Endodermal cell (in vitro differentiated cells): ENCODE measurements at regions not wholly inside any gene's neighbourhood (a gene's known extent, or its start where the extent isn't known, plus 50 kb on each side); places are given as distances from the start of the nearest gene placed in this dataset.

Experiments used
- DNase-seq: peaks from one replicate; pipeline ENCODE4 v3.0.0-alpha.2; 2017
- H3K27ac ChIP-seq: 2 replicates; pipeline ENCODE4 v1.5.1; 2013; ENCODE audit warnings: mild to moderate bottlenecking, low read depth, low read length, moderate library complexity
- H3K27me3 ChIP-seq: 2 replicates; pipeline ENCODE4 v1.6.1; 2013; ENCODE audit warnings: mild to moderate bottlenecking, low read length, moderate library complexity; ENCODE audit not compliant: insufficient read depth, control insufficient read depth, poor library complexity, severe bottlenecking
- H3K36me3 ChIP-seq: 2 replicates; pipeline ENCODE4 v1.7.0; 2013; ENCODE audit warnings: mild to moderate bottlenecking, low read length, moderate library complexity; ENCODE audit not compliant: control insufficient read depth, insufficient read depth
- H3K4me1 ChIP-seq: one replicate; pipeline ENCODE4 v1.7.0; 2013; ENCODE audit warnings: low read length; ENCODE audit not compliant: control insufficient read depth, insufficient read depth
- H3K4me3 ChIP-seq: 2 replicates; pipeline ENCODE4 v1.5.1; 2013; ENCODE audit warnings: mild to moderate bottlenecking, low read length, moderate library complexity
- H3K9ac ChIP-seq: 2 replicates; pipeline ENCODE4 v1.6.1; 2013; ENCODE audit warnings: mild to moderate bottlenecking, low read length, moderate library complexity; ENCODE audit not compliant: poor library complexity, severe bottlenecking; ENCODE audit errors: extremely low read depth
- H3K9me3 ChIP-seq: 2 replicates; pipeline ENCODE4 v1.6.1; 2013; ENCODE audit warnings: mild to moderate bottlenecking, low read length, moderate library complexity; ENCODE audit not compliant: control insufficient read depth
- H3K27ac Mint-ChIP-seq: 2 replicates; pipeline ENCODE4 v1.8.0; 2020; ENCODE audit warnings: mixed read lengths
- H3K27me3 Mint-ChIP-seq: 2 replicates; pipeline ENCODE4 v1.8.0; 2021; ENCODE audit warnings: mild to moderate bottlenecking, mixed read lengths; ENCODE audit not compliant: insufficient read depth
- H3K36me3 Mint-ChIP-seq: 2 replicates; pipeline ENCODE4 v1.8.0; 2020; ENCODE audit warnings: low read depth, mixed read lengths
- H3K4me1 Mint-ChIP-seq: 2 replicates; pipeline ENCODE4 v1.8.0; 2020; ENCODE audit warnings: mixed read lengths
- H3K4me3 Mint-ChIP-seq: 2 replicates; pipeline ENCODE4 v1.8.0; 2020; ENCODE audit warnings: mild to moderate bottlenecking, moderate library complexity, mixed read lengths
- H3K9me3 Mint-ChIP-seq: 2 replicates; pipeline ENCODE4 v1.8.0; 2020; ENCODE audit warnings: mild to moderate bottlenecking, mixed read lengths
- WGBS, 2 experiments: methylation state at CpG; one replicate each; pipeline versions ENCODE4 v1.1.5 to v1.1.7; 2013; ENCODE audit warnings: missing lambda C conversion rate in 2 of 2, mixed read lengths in 1 of 2; ENCODE audit not compliant: insufficient coverage in 1 of 2, insufficient read length in 1 of 2; 5-methylcytosine and 5-hydroxymethylcytosine counted together
- TF ChIP-seq, protein P1 (sequence below): fragments of 200-600 bp; sonication (generic); conservative IDR thresholded peaks from 2 replicates; pipeline ENCODE4 v1.5.0; 2021; ENCODE audit warnings: antibody characterized with exemption, mild to moderate bottlenecking

DNA sequence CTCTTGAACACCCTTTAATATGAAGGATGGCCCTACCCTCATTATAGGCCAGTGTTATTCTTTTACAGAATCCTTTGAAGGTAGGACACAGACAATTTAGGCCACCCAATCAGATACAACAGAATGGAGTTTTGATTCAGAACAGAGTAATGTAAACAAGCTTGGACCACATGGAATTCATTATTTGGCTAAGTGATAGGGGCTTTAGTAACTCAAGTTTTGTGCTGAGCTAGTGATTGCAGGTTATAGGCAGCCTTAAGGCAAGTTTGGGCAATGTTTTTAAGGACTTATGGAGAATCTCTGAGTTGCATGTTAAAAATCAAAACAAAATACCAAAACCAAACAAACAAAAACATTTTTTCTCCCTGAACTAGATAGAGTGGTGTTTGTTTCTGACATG, 312.1 kb upstream of the ROBO1 start:
- no peaks in the 10 kb centered on the region for H3K4me1 ChIP-seq
- Mint-ChIP-seq H3K36me3 (no peaks in the 10 kb centered on the region), H3K4me3 (no peak overlapping the region), H3K27ac (no peak overlapping the region), H3K4me1 (peaks cover 5% of the 10 kb centered on the region), H3K9me3 (no peaks in the 10 kb centered on the region), H3K27me3 (no peaks in the 10 kb centered on the region)
- H3K27me3 ChIP-seq: no peaks in the 10 kb centered on the region
- no peak for DNase-seq
- H3K9me3 ChIP-seq: no peaks in the 10 kb centered on the region
- H3K27ac ChIP-seq: no peak overlapping the region
- no peak overlapping the region for H3K9ac ChIP-seq
- H3K36me3 ChIP-seq: no peaks in the 10 kb centered on the region
- TF ChIP-seq, protein P1, sequence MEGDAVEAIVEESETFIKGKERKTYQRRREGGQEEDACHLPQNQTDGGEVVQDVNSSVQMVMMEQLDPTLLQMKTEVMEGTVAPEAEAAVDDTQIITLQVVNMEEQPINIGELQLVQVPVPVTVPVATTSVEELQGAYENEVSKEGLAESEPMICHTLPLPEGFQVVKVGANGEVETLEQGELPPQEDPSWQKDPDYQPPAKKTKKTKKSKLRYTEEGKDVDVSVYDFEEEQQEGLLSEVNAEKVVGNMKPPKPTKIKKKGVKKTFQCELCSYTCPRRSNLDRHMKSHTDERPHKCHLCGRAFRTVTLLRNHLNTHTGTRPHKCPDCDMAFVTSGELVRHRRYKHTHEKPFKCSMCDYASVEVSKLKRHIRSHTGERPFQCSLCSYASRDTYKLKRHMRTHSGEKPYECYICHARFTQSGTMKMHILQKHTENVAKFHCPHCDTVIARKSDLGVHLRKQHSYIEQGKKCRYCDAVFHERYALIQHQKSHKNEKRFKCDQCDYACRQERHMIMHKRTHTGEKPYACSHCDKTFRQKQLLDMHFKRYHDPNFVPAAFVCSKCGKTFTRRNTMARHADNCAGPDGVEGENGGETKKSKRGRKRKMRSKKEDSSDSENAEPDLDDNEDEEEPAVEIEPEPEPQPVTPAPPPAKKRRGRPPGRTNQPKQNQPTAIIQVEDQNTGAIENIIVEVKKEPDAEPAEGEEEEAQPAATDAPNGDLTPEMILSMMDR: no peak
- no peak overlapping the region for H3K4me3 ChIP-seq

DNA sequence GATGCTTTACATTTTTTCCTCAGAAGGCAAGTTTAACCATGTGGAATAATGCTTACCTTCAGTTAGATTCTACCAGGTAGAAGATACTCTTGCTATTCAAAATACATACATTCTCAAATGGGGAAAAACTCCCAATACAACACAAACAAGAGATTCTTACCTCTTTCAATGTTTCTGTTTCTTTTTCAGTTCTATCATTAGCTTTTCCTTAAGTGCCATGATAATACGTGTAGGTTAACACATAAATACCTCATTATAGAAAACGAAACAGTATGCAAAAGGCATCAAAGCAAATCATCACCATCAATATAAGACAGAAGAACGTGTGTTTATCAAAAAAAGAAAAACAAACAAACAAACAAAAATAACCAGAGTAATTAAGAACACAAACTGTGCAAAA, 300.7 kb upstream of the ROBO1 start:
- Mint-ChIP-seq H3K27me3 (peaks cover 8% of the 10 kb centered on the region), H3K27ac (no peak overlapping the region), H3K4me1 (peaks cover 14% of the 10 kb centered on the region), H3K4me3 (no peak overlapping the region), H3K36me3 (no peaks in the 10 kb centered on the region), H3K9me3 (no peaks in the 10 kb centered on the region)
- H3K27me3 ChIP-seq: no peaks in the 10 kb centered on the region
- H3K4me1 ChIP-seq: no peaks in the 10 kb centered on the region
- no peaks in the 10 kb centered on the region for H3K36me3 ChIP-seq
- H3K9ac ChIP-seq: no peak overlapping the region
- H3K9me3 ChIP-seq: no peaks in the 10 kb centered on the region
- no peak overlapping the region for H3K27ac ChIP-seq
- H3K4me3 ChIP-seq: no peak overlapping the region
- no peak for DNase-seq
- 92 to 93% methylated on average over 2 to 3 of the region's 3 CpGs for WGBS, 2 experiments
- TF ChIP-seq, protein P1: no peak

DNA sequence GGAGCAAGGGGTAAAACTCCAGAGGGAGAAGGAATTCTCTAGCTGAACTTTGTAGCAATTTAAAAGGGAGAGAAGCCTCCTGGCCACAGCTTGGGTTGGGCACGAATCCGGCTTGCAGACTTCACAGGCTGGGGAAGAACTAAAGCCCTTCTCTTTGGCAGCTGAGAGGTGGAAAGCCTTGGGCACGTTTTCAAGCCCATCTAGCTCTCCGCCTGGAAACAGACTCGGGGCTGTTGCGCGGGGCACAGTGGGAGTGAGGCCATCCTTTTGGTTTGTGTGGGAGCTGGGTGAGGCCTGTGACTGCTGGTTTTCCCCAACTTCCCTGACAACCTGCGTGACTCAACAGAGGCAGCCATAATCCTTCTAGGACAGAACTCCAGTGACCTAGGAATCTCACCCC, 295.7 kb upstream of the ROBO1 start:
- Mint-ChIP-seq H3K27me3 (peaks cover 8% of the 10 kb centered on the region), H3K27ac (no peak overlapping the region), H3K4me3 (no peak overlapping the region), H3K36me3 (no peaks in the 10 kb centered on the region), H3K9me3 (no peaks in the 10 kb centered on the region), H3K4me1 (peaks cover 5% of the 10 kb centered on the region)
- Histone ChIP-seq H3K27me3 (no peaks in the 10 kb centered on the region), H3K4me1 (no peaks in the 10 kb centered on the region), H3K4me3 (no peak overlapping the region), H3K9ac (no peak overlapping the region), H3K9me3 (no peaks in the 10 kb centered on the region), H3K36me3 (no peaks in the 10 kb centered on the region), H3K27ac (no peak overlapping the region)
- no peak for DNase-seq
- 93 to 94% methylated on average over 7 to 8 of the region's 8 CpGs for WGBS, 2 experiments
- TF ChIP-seq, protein P1: no peak
